ENCODE measurements at regions not wholly inside any gene's neighbourhood (a gene's known extent, or its start where the extent isn't known, plus 50 kb on each side); places are given as distances from the start of the nearest gene placed in this dataset.

DNA sequence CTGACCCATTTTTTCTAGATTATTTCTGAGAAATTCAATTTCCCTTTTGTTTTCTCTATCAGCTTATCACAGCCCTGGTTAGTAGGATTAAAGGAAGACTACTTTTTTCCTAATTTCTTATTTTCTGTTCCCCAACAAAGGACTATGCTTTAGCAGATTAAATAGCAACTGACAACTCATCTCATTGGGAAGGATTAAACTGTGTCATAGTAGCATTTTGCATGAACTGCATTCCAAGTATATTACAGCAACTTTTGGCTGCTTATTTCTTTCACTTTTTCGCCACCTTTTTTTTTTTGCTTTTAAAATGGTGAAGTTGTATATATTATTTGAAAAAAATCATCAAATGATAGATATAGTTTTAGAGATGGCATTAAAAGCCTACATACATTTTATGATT, 570.3 kb downstream of the FBXO15 start:
- Histone ChIP-seq H3K79me2 (ENCODE audit: insufficient read depth, low read length) (no peaks in the 10 kb centered on the region), H3K36me3 (ENCODE audit: control insufficient read depth in 1 of 2, insufficient read depth in 2 of 2, low read length in 2 of 2) (no peaks in the 10 kb centered on the region), H3K9ac (ENCODE audit: low read length) (no peak overlapping the region), H3K9me2 (ENCODE audit: insufficient read depth) (no peaks in the 10 kb centered on the region), H3K27ac (ENCODE audit: low read depth, low read length) (no peak overlapping the region), H2AFZ (ENCODE audit: low read depth, low read length, poor library complexity, severe bottlenecking) (no peak overlapping the region), H3K4me3 (replicated peaks in 1 of 2; ENCODE audit: low read depth in 1 of 2, low read length in 2 of 2) (no peak overlapping the region), H4K20me1 (ENCODE audit: insufficient read depth) (no peaks in the 10 kb centered on the region), H3K4me1 (ENCODE audit: control insufficient read depth in 1 of 2, insufficient read depth in 2 of 2, low read length in 2 of 2) (no peaks in the 10 kb centered on the region), H3K9me3 (ENCODE audit: control insufficient read depth in 1 of 2, insufficient read depth in 1 of 2, low read depth in 1 of 2, low read length in 2 of 2) (peaks cover 9 to 12% of the 10 kb centered on the region in 2 experiments; a peak in 3 of 4 replicates), H3K4me2 (ENCODE audit: low read length) (no peak overlapping the region), H3K27me3 (ENCODE audit: insufficient read depth, low read length) (no peaks in the 10 kb centered on the region)
- ATAC-seq (no peak), DNase-seq (ENCODE audit: low read depth, low spot score) (no peak)
- TF ChIP-seq MAX (IDR thresholded peaks at IDR 0.05) (no peak), SIN3A (IDR thresholded peaks at IDR 0.05; ENCODE audit: low read depth) (no peak), ZFX (IDR thresholded peaks at IDR 0.05) (no peak), POLR2A (IDR thresholded peaks at IDR 0.05; ENCODE audit: borderline replicate concordance, extremely low read depth, insufficient read depth, insufficient read length) (no peak)
- intact Hi-C loops (cut with micrococcal nuclease): no loop called here
- CTCF ChIA-PET: no interaction called here
- POLR2A ChIA-PET: no interaction called here
- RAD21 ChIA-PET (ENCODE audit: low non-redundant PET in 1 of 2, low total read pairs in 2 of 2, uncharacterized antibody in 2 of 2, unreplicated experiment in 2 of 2): no interaction called here
- no TSS peak for BruUV-seq (replicated peaks)

- no peaks in the 10 kb centered on the region for H3K27me3 ChIP-seq (ENCODE audit: insufficient read depth, low read length)
- RAD21 ChIA-PET (ENCODE audit: low non-redundant PET in 1 of 2, low total read pairs in 2 of 2, uncharacterized antibody in 2 of 2, unreplicated experiment in 2 of 2): no interaction called here
- no peak overlapping the region for H3K4me2 ChIP-seq (ENCODE audit: low read length)
- no peak for DNase-seq (ENCODE audit: low read depth, low spot score)
- intact Hi-C loops (cut with micrococcal nuclease): no loop called here
- peaks cover 7 to 9% of the 10 kb centered on the region in 2 experiments; a peak in 2 of 4 replicates for H3K9me3 ChIP-seq (ENCODE audit: control insufficient read depth in 1 of 2, insufficient read depth in 1 of 2, low read depth in 1 of 2, low read length in 2 of 2)
- no peaks in the 10 kb centered on the region for H4K20me1 ChIP-seq (ENCODE audit: insufficient read depth)
- no peak for ATAC-seq
- H2AFZ ChIP-seq (ENCODE audit: low read depth, low read length, poor library complexity, severe bottlenecking): no peak overlapping the region
- H3K9me2 ChIP-seq (ENCODE audit: insufficient read depth): no peaks in the 10 kb centered on the region
- TF ChIP-seq CEBPB (IDR thresholded peaks at IDR 0.05; ENCODE audit: low read depth): no peak
- no peak for TF ChIP-seq RAD21 (IDR thresholded peaks at IDR 0.05; ENCODE audit: low read depth)
- no peak for TF ChIP-seq ATF3 (IDR thresholded peaks at IDR 0.05)
- TF ChIP-seq POLR2A (IDR thresholded peaks at IDR 0.05; ENCODE audit: borderline replicate concordance, extremely low read depth, insufficient read depth, insufficient read length): no peak
- no peak overlapping the region for H3K4me3 ChIP-seq (replicated peaks in 1 of 2; ENCODE audit: low read depth in 1 of 2, low read length in 2 of 2)
- H3K27ac ChIP-seq (ENCODE audit: low read depth, low read length): no peak overlapping the region
- H3K79me2 ChIP-seq (ENCODE audit: insufficient read depth, low read length): no peaks in the 10 kb centered on the region
- BruUV-seq (replicated peaks): no TSS peak
- no peak overlapping the region for H3K9ac ChIP-seq (ENCODE audit: low read length)
- POLR2A ChIA-PET: no interaction called here
- CTCF ChIA-PET: no interaction called here
- H3K4me1 ChIP-seq (ENCODE audit: control insufficient read depth in 1 of 2, insufficient read depth in 2 of 2, low read length in 2 of 2): no peaks in the 10 kb centered on the region
- no peaks in the 10 kb centered on the region for H3K36me3 ChIP-seq (ENCODE audit: control insufficient read depth in 1 of 2, insufficient read depth in 2 of 2, low read length in 2 of 2)
These were observed 583.6 kb downstream of the FBXO15 start for GRCh38 chr18:73563901-73564472.
